ENCODE measurements at regions not wholly inside any gene's neighbourhood (a gene's known extent, or its start where the extent isn't known, plus 50 kb on each side); places are given as distances from the start of the nearest gene placed in this dataset.

GRCh38 chr3:20529911-20530310 is 343.9 kb upstream of the SGO1 start:
- TF ChIP-seq CTCF (IDR thresholded peaks at IDR 0.05) (no peak), EP300 (IDR thresholded peaks at IDR 0.05) (no peak)

Measured in tibial nerve (tissue), 4 donors.